Ascending aorta (tissue), 2 donors: ENCODE measurements at regions not wholly inside any gene's neighbourhood (a gene's known extent, or its start where the extent isn't known, plus 50 kb on each side); places are given as distances from the start of the nearest gene placed in this dataset.

Experiments
- DNase-seq, 2 donors: peaks; one replicate each; pipeline ENCODE4 v3.0.0-alpha.2; 2019; ENCODE audit warnings: low spot score in 2 of 2
- H3K27ac ChIP-seq, 2 donors: fragments of 200-600 bp; sonication (generic); one replicate each; pipeline ENCODE4 v1.5.1; 2016 to 2017; ENCODE audit warnings: mild to moderate bottlenecking in 1 of 2
- H3K27me3 ChIP-seq: fragments of 200-600 bp; sonication (generic); one replicate; pipeline ENCODE4 v1.5.1; 2017
- H3K36me3 ChIP-seq, 2 donors: fragments of 200-600 bp; sonication (generic); one replicate each; pipeline ENCODE4 v1.5.1; 2016
- H3K4me1 ChIP-seq, 2 donors: fragments of 200-600 bp; sonication (generic); one replicate each; pipeline ENCODE4 v1.5.1; 2016 to 2017; ENCODE audit warnings: mild to moderate bottlenecking in 1 of 2
- H3K4me3 ChIP-seq, 2 donors: fragments of 200-600 bp; sonication (generic); one replicate each; pipeline ENCODE4 v1.5.1; 2016 to 2017; ENCODE audit warnings: mild to moderate bottlenecking in 1 of 2
- H3K9me3 ChIP-seq, 2 donors: fragments of 200-600 bp; sonication (generic); one replicate each; pipeline ENCODE4 v1.5.1; 2016
- intact Hi-C: fragments of 100-400 bp; cut with DNase I; formaldehyde crosslinking; loops from one replicate; pipeline ENCODE4 v1.15.1; 2023
- TF ChIP-seq, protein P1 (sequence below), 3 experiments: fragments of 200-600 bp in 2 of 3; fragments of 450-650 bp in 1 of 3; sonication (generic) in 2 of 3; IDR thresholded peaks; one replicate each; pipeline ENCODE4 v1.5.1; 2016 to 2019; ENCODE audit warnings: antibody characterized with exemption in 3 of 3, mild to moderate bottlenecking in 1 of 3, moderate library complexity in 1 of 3

DNA sequence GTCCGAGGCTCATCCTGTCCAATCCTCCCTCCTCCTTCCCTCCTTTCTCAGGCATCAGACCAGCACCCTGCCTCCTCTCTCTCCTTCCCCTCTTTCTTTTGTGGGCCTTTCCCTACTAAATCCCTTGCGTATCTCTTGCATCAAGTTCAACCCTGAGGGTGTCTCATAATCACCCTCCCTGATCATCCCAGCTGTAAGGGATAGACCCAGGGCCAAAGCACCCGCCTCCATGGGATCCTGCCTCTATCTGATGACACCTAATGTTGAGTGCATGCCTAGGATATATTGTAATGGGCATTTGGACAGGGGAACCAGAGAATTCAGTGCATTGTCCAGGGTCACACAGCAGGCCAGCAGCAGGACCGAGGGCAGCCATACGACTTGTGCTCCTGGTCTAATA is 84.9 kb downstream of the PHETA1 start:
- TF ChIP-seq, protein P1, sequence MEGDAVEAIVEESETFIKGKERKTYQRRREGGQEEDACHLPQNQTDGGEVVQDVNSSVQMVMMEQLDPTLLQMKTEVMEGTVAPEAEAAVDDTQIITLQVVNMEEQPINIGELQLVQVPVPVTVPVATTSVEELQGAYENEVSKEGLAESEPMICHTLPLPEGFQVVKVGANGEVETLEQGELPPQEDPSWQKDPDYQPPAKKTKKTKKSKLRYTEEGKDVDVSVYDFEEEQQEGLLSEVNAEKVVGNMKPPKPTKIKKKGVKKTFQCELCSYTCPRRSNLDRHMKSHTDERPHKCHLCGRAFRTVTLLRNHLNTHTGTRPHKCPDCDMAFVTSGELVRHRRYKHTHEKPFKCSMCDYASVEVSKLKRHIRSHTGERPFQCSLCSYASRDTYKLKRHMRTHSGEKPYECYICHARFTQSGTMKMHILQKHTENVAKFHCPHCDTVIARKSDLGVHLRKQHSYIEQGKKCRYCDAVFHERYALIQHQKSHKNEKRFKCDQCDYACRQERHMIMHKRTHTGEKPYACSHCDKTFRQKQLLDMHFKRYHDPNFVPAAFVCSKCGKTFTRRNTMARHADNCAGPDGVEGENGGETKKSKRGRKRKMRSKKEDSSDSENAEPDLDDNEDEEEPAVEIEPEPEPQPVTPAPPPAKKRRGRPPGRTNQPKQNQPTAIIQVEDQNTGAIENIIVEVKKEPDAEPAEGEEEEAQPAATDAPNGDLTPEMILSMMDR (IDR thresholded peaks at IDR 0.05), result no peak
- H3K4me1 ChIP-seq, result no peaks in the 10 kb centered on the region
- H3K4me3 ChIP-seq, result no peak overlapping the region
- H3K27ac ChIP-seq, result no peak overlapping the region
- DNase-seq, result no peak
- H3K9me3 ChIP-seq, result peaks cover 0 to 6% of the 10 kb centered on the region in 2 donors
- intact Hi-C loops, result no loop called here
- H3K27me3 ChIP-seq, result no peaks in the 10 kb centered on the region
- H3K36me3 ChIP-seq, result no peaks in the 10 kb centered on the region

GRCh38 chr12:111283521-111283920 is 85.4 kb downstream of the PHETA1 start:
- Histone ChIP-seq H3K27me3 (no peaks in the 10 kb centered on the region), H3K4me3 (no peak overlapping the region), H3K27ac (no peak overlapping the region), H3K9me3 (peaks cover 0 to 6% of the 10 kb centered on the region in 2 donors), H3K36me3 (no peaks in the 10 kb centered on the region), H3K4me1 (no peaks in the 10 kb centered on the region)
- no peak for DNase-seq
- intact Hi-C loops, result no loop called here
- TF ChIP-seq, protein P1 (IDR thresholded peaks at IDR 0.05), result no peak

- Histone ChIP-seq H3K4me1 (no peaks in the 10 kb centered on the region), H3K4me3 (no peak overlapping the region), H3K27ac (no peak overlapping the region), H3K9me3 (peaks cover 0 to 6% of the 10 kb centered on the region in 2 donors), H3K27me3 (no peaks in the 10 kb centered on the region), H3K36me3 (no peaks in the 10 kb centered on the region)
- TF ChIP-seq, protein P1 (IDR thresholded peaks at IDR 0.05), result no peak
- no peak for DNase-seq
- intact Hi-C loops, result no loop called here
These were observed 91.3 kb downstream of the PHETA1 start for GRCh38 chr12:111277570-111277969.

- Histone ChIP-seq H3K4me3 (no peak overlapping the region), H3K27me3 (no peaks in the 10 kb centered on the region), H3K27ac (no peak overlapping the region), H3K36me3 (no peaks in the 10 kb centered on the region), H3K9me3 (peaks cover 0 to 5% of the 10 kb centered on the region in 2 donors), H3K4me1 (no peaks in the 10 kb centered on the region)
- TF ChIP-seq, protein P1 (IDR thresholded peaks at IDR 0.05), result no peak
- intact Hi-C loops, result no loop called here
- no peak for DNase-seq
These were observed 92.7 kb downstream of the PHETA1 start for GRCh38 chr12:111276146-111276545.

DNA sequence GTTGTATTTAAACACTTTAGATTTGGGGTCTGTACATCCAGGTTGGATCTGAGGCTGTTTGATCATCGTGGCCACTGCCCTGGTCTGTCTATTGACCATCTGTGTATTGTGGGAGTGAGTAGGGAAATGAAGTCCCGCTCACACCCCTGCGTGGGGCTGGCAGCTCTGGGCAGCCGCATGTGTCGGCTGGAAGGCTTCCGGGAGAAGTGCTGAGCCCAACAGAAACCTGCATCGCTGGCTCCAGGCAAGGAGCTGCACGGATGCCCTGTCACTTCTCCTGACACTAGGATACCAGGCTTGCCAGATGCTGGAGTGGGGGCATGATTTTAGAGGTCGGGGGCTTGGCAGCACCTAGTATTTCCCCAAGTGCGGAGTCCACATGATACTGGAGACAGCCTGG is 93.6 kb downstream of the PHETA1 start:
- Histone ChIP-seq H3K4me1 (no peaks in the 10 kb centered on the region), H3K27me3 (no peaks in the 10 kb centered on the region), H3K9me3 (no peaks in the 10 kb centered on the region), H3K27ac (no peak overlapping the region), H3K36me3 (no peaks in the 10 kb centered on the region), H3K4me3 (no peak overlapping the region)
- DNase-seq, result no peak
- TF ChIP-seq, protein P1 (IDR thresholded peaks at IDR 0.05), result no peak
- intact Hi-C loops, result no loop called here

DNA sequence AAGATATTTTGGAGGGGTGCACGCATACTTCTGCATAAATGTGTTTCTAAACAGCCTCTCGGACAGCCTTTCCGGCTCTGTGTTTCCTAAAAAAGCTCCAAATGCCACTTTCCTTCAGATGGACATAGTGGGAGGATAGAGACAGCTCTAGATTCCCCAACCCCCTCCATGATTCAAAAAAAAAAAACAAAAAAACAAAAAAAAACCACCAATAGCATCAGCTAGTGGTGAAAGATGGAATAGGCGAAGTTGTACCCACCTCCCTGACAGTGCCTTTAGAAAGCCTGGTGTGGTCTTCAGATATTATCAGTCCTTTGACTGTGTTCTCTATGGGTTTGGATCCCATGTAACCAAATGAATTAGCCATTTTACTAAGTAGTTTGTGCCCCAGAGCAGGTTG is 94.1 kb downstream of the PHETA1 start:
- H3K27ac ChIP-seq, result no peak overlapping the region
- intact Hi-C loops, result no loop called here
- no peaks in the 10 kb centered on the region for H3K4me1 ChIP-seq
- TF ChIP-seq, protein P1 (IDR thresholded peaks at IDR 0.05), result no peak
- no peak for DNase-seq
- H3K36me3 ChIP-seq, result no peaks in the 10 kb centered on the region
- H3K27me3 ChIP-seq, result no peaks in the 10 kb centered on the region
- H3K4me3 ChIP-seq, result no peak overlapping the region
- H3K9me3 ChIP-seq, result no peaks in the 10 kb centered on the region
